GM12874 (cell line): ENCODE measurements at regions not wholly inside any gene's neighbourhood (a gene's known extent, or its start where the extent isn't known, plus 50 kb on each side); places are given as distances from the start of the nearest gene placed in this dataset.

Experiments
- CTCF ChIP-seq: IDR thresholded peaks from 2 replicates; pipeline ENCODE4 v1.5.1; 2011; ENCODE audit warnings: low read depth, mild to moderate bottlenecking, control low read depth, low read length, moderate library complexity; ENCODE audit not compliant: insufficient read depth

GRCh38 chr2:78416625-78417300, 608.7 kb upstream of the REG3G start:
- no peak for TF ChIP-seq CTCF

GRCh38 chr2:78417355-78417754, 608.1 kb upstream of the REG3G start:
- no peak for TF ChIP-seq CTCF

GRCh38 chr2:78418021-78418420, 607.5 kb upstream of the REG3G start:
- TF ChIP-seq CTCF = no peak

GRCh38 chr2:78420132-78420531, 605.4 kb upstream of the REG3G start:
- TF ChIP-seq CTCF = no peak

- TF ChIP-seq CTCF = no peak
These were observed 601.9 kb upstream of the REG3G start for GRCh38 chr2:78423631-78424030.

- no peak for TF ChIP-seq CTCF
These were observed 598.3 kb upstream of the REG3G start for GRCh38 chr2:78427170-78427569.

GRCh38 chr2:78431241-78431640, 594.3 kb upstream of the REG3G start:
- no peak for TF ChIP-seq CTCF
